ENCODE measurements at regions not wholly inside any gene's neighbourhood (a gene's known extent, or its start where the extent isn't known, plus 50 kb on each side); places are given as distances from the start of the nearest gene placed in this dataset.

DNA sequence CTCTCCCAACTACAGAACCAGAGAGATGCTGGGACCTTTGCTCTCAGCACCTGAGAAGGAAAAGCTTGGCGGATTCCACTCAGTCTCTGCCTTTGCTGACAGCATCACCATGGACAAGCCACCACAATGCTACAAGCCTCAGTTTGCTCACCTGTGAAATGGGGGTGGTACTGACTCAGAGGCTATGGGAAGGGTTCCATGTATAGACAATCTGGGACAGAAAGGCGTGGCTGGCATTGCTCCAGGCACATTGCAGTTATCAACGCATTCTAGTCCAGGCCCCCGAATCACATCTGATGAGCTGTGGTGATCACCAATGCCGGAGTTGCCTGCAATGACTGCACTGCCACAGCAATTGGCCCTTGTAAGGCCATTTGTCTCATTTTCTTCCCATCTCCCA lies 72.6 kb downstream of the ISX start:
- no peak for DNase-seq (ENCODE audit: extremely low read depth, low read depth)
- TF ChIP-seq, protein P1, sequence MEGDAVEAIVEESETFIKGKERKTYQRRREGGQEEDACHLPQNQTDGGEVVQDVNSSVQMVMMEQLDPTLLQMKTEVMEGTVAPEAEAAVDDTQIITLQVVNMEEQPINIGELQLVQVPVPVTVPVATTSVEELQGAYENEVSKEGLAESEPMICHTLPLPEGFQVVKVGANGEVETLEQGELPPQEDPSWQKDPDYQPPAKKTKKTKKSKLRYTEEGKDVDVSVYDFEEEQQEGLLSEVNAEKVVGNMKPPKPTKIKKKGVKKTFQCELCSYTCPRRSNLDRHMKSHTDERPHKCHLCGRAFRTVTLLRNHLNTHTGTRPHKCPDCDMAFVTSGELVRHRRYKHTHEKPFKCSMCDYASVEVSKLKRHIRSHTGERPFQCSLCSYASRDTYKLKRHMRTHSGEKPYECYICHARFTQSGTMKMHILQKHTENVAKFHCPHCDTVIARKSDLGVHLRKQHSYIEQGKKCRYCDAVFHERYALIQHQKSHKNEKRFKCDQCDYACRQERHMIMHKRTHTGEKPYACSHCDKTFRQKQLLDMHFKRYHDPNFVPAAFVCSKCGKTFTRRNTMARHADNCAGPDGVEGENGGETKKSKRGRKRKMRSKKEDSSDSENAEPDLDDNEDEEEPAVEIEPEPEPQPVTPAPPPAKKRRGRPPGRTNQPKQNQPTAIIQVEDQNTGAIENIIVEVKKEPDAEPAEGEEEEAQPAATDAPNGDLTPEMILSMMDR (IDR thresholded peaks at IDR 0.05; ENCODE audit: low read depth, low read length, missing control alignments) = no peak
- H3K4me3 ChIP-seq (replicated peaks; ENCODE audit: low read depth, low read length) = no peak overlapping the region

DNA sequence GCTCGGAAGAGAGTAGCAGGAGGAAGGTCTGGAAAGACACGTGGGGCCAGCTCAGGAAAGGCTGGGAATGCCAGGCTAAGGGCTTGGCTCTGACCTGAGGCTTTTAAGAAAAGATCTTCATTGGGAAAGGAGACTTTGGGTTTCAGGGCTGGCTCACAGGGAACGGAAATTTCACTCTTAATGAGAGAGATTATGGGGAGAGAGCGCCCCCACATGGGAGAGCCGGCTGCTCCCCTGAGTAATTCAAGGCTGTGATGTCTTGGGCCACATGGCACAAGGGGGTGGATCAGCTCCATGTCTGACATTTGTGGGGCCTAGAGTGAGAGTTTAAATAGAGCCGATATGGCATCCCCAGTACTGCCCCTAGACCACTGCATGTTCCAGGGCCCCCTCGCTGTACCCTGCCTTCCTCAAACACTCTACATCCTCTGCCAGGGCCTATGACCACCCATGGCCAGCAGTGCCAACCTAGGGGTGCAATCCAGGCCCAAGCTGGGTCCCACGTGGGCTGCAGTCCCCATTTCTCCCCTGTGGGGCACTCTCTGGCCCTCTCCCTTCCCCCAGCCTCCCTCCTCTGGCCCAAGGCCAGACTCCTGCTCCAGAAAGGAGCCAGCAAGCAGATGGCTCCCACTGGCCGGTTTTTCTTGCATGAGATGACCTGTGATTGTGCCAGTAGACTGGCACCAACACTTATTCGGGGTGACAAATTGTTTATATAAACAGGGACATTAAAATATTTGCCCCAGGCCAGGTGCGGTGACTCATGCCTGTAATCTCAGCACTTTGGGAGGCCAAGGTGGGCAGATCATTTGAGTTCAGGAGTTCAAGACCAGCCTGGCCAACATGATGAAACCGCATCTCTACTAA lies 75.2 kb downstream of the ISX start:
- no peak for DNase-seq (ENCODE audit: extremely low read depth, low read depth)
- TF ChIP-seq, protein P1 (IDR thresholded peaks at IDR 0.05; ENCODE audit: low read depth, low read length, missing control alignments) = no peak
- H3K4me3 ChIP-seq (replicated peaks; ENCODE audit: low read depth, low read length) = no peak overlapping the region

DNA sequence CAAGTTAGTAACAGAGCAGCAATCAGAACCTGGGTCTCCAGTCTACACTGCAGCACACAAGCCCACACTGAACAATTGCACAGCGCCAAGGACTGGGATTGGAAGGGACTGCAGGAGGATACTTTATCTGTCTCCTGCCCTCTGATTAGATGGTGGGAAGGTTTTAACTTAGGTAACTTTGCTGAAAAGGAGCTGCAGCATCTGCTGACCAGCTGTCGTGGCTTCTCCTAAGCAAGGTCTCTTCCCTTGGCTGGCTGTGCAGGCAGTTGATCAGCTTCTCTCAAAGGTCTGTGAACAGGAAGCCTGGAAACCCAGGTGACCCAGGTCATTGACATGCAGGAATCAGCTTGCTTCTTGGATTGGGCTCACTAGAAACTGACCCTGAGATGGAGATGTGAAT lies 82.4 kb downstream of the ISX start:
- H3K4me3 ChIP-seq (replicated peaks; ENCODE audit: low read depth, low read length) = no peak overlapping the region
- DNase-seq (ENCODE audit: extremely low read depth, low read depth) = no peak
- TF ChIP-seq, protein P1 (IDR thresholded peaks at IDR 0.05; ENCODE audit: low read depth, low read length, missing control alignments) = no peak

DNA sequence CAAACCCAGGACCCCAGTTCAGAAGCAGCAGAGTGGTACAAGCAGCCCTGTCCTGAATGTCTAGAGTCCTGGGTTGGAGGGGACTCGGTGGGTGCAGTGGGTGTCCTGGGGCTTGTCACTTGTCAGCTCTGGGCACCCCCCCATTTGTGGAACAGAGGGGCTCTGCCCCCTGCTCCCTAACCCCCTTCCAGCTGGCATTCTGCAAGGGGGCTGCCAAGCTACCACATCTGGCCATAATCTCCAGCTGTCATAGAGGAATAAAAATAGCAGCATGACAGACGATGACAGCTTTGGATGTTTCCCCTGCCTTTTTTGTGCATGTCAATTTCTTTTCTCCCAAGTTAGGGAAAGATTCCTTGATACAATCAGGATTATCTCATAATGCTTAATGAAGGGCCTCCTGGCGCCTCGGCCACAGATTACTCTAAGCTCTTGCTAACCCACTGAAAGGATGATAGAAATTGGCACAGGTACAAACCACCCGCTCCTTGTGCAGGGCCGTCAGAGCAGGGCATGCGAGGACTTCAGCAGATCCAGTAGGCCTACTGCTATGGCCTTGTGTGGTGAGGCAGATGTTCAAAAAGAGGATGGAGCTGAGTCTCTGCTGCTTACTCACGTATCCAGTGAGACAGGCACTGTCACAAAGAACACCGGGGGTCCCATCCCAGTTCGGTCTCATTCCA lies 83.0 kb downstream of the ISX start:
- H3K4me3 ChIP-seq (replicated peaks; ENCODE audit: low read depth, low read length) = no peak overlapping the region
- DNase-seq (ENCODE audit: extremely low read depth, low read depth) = no peak
- TF ChIP-seq, protein P1 (IDR thresholded peaks at IDR 0.05; ENCODE audit: low read depth, low read length, missing control alignments) = no peak

DNA sequence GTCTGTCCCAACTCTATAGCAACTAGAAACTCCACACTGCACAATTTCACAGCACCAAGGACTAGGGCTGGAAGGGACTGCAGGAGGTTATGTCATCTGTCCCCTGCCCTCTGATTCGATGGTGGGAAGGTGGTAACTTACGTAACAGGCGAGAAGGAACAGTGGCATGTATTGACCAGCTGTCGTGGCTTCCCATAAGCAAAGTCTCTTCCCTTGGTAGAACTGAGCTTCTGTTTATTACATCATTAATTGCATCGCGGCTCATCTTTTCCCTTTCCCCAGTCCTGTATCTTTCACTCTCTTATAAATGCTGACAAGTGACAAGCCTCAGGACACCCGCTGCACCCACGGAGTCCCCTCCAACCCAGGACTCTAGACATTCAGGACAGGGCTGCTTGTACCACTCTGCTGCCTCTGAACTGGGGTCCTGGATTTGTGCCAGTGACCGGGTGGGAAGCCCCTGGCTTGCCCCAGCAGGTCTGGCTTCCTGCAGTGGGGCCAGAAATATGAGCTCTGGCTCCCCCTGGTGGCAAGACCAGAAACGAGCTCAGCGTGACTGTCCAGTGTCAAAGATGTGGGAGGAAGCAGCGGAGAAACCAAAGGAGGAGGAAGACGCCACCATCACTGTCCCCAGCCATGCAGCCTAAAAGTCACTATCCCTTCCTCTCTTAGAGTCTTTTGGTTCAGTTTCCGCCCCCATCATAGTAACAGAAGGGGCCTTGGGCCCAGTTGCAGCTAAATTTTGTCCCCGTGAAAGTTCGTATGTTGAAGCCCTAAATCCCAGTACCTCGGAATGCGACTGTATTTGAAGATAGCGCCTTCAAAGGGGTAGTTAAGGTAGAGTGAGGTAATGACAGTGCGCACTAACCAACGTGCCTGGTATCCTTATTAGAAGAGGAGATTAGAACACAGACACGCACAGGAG lies 84.5 kb downstream of the ISX start:
- no peak overlapping the region for H3K4me3 ChIP-seq (replicated peaks; ENCODE audit: low read depth, low read length)
- peak; percentile 19 for DNase-seq (ENCODE audit: extremely low read depth, low read depth)
- TF ChIP-seq, protein P1 (IDR thresholded peaks at IDR 0.05; ENCODE audit: low read depth, low read length, missing control alignments) = peak; percentile 83

DNA sequence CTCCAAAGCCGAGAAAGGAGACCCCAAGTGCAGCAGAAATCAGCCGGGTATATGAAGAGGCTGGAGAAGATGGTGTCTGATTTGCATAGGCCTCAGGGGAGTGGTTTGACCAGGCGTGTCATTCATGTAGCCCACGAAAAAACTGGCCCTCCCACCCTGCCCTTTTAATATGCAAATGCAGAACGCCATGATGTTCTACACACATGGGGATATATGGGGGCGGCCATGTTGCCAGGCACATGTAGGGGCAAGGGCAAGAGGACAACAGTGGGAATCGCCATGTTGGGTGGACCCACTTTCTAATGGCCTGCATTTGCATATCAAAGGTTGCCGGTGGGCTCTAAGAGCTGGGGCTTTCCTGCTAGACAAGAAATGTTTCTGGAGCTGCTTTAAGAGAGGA lies 86.4 kb downstream of the ISX start:
- no peak for DNase-seq (ENCODE audit: extremely low read depth, low read depth)
- TF ChIP-seq, protein P1 (IDR thresholded peaks at IDR 0.05; ENCODE audit: low read depth, low read length, missing control alignments) = no peak

More for the DNA sequence above, 86.4 kb downstream of the ISX start:
- no peak overlapping the region for H3K4me3 ChIP-seq (replicated peaks; ENCODE audit: low read depth, low read length)

All from HFF-Myc (cell line).